ENCODE measurements at regions not wholly inside any gene's neighbourhood (a gene's known extent, or its start where the extent isn't known, plus 50 kb on each side); places are given as distances from the start of the nearest gene placed in this dataset.
"Not testable (repeated sequence)": the region's sequence is repeated elsewhere in the genome, so short reads cannot be mapped to it uniquely, and the experiment has no call there.

DNA sequence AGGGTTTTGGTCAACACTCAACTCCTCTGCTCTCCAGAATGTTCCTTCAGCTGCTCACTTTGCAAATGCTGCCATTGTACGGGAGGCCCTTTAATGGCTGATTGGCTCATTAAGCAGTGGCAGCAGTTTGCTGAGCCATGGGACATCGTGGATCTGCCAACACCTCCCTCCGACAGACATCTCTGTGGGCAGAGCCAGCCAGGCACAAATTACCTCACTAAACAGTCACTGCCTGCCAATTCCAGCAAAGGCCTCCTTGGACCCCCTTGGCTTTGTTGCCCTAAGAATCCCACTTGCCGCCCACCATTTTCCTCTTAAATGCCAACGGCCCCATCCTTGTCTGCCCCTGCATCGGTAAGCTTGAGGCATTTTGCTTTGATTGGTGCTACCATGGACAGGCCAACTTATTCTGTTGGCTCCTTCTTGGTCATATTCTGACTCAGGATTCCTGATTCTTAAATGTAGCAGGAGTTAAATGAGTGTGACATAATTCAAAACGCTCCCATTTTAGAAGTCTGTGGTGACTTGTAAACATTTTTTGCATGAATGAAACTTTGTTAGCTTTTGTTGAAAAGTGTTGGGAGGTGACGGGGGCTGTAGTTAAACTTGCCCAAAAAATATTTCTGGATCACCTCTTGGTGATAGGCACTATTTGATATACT lies 57.5 kb upstream of the LMO2 start:
- TF ChIP-seq, protein P1, sequence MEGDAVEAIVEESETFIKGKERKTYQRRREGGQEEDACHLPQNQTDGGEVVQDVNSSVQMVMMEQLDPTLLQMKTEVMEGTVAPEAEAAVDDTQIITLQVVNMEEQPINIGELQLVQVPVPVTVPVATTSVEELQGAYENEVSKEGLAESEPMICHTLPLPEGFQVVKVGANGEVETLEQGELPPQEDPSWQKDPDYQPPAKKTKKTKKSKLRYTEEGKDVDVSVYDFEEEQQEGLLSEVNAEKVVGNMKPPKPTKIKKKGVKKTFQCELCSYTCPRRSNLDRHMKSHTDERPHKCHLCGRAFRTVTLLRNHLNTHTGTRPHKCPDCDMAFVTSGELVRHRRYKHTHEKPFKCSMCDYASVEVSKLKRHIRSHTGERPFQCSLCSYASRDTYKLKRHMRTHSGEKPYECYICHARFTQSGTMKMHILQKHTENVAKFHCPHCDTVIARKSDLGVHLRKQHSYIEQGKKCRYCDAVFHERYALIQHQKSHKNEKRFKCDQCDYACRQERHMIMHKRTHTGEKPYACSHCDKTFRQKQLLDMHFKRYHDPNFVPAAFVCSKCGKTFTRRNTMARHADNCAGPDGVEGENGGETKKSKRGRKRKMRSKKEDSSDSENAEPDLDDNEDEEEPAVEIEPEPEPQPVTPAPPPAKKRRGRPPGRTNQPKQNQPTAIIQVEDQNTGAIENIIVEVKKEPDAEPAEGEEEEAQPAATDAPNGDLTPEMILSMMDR (IDR thresholded peaks at IDR 0.05; ENCODE audit: insufficient read depth, low read length, poor library complexity, severe bottlenecking): no peak
- H3K4me3 ChIP-seq (ENCODE audit: low read depth, low read length): no peak overlapping the region
- DNase-seq (ENCODE audit: low read depth): no peak
- no peaks in the 10 kb centered on the region for H3K36me3 ChIP-seq (ENCODE audit: control insufficient read depth, insufficient read depth, low read length)
- H3K27me3 ChIP-seq (ENCODE audit: control insufficient read depth, insufficient read depth, low read length): peaks cover 5% of the 10 kb centered on the region

DNA sequence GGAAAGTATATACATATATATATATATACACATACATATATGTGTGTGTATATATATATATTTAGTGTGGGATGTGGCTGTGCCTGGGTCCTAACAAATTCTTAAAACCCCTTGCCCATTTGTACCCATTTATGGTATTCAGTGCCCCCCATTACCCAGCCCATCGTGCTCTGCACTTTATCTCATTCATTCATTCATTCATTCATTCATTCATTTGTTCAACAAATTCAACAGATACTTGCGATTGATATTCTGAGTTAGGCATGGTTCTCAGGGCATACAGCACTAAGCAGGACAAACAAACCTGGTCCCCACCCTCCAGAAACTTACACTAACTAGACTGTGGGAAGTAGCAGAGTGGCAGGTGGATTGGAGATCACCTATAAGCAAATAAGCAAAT lies 56.6 kb upstream of the LMO2 start:
- Histone ChIP-seq H3K27me3 (ENCODE audit: control insufficient read depth, insufficient read depth, low read length) (peaks cover 3% of the 10 kb centered on the region), H3K4me3 (ENCODE audit: low read depth, low read length) (no peak overlapping the region), H3K36me3 (ENCODE audit: control insufficient read depth, insufficient read depth, low read length) (no peaks in the 10 kb centered on the region)
- no peak for DNase-seq (ENCODE audit: low read depth)
- TF ChIP-seq, protein P1 (IDR thresholded peaks at IDR 0.05; ENCODE audit: insufficient read depth, low read length, poor library complexity, severe bottlenecking): no peak

DNA sequence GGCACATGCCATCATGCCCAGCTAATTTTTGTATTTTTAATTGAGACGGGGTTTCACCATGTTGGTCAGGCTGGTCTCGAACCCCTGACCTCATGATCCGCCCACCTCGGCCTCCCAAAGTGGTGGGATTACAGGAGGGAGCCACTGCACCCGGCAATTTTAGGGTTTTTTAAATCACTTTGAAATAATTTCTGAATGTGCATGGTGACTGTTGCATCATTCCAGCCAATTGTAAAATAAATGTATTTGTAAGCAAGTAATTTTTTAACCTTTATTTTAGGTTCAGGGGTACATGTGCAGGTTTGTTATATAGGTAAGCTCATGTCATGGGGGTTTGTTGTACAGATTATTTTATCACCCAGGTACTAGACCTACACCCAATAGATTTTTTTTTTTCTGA lies 56.0 kb upstream of the LMO2 start:
- not testable (repeated sequence) for H3K36me3 ChIP-seq (ENCODE audit: control insufficient read depth, insufficient read depth, low read length); H3K4me3 ChIP-seq (ENCODE audit: low read depth, low read length); DNase-seq (ENCODE audit: low read depth); H3K27me3 ChIP-seq (ENCODE audit: control insufficient read depth, insufficient read depth, low read length)

DNA sequence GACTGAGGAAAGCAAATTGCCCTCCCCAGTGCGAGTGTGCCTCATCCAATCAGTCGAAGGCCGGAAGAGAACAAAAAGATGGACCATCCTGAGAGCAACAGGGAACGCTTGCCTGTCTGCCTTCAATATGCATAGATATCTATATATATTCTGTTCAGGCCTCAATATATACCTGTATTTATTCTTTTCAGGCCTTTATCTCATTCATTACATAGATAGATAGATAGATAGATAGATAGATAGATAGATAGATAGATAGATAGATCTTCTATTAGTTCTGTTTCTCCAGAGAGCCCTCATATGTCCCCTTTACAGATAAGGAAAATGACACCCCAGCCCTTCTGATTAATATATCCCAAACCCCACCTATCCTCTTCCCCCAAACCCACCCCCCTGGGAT lies 55.1 kb upstream of the LMO2 start:
- DNase-seq (ENCODE audit: low read depth): no peak
- H3K27me3 ChIP-seq (ENCODE audit: control insufficient read depth, insufficient read depth, low read length): peaks cover 3% of the 10 kb centered on the region
- no peaks in the 10 kb centered on the region for H3K36me3 ChIP-seq (ENCODE audit: control insufficient read depth, insufficient read depth, low read length)
- H3K4me3 ChIP-seq (ENCODE audit: low read depth, low read length): no peak overlapping the region
- TF ChIP-seq, protein P1 (IDR thresholded peaks at IDR 0.05; ENCODE audit: insufficient read depth, low read length, poor library complexity, severe bottlenecking): no peak

DNA sequence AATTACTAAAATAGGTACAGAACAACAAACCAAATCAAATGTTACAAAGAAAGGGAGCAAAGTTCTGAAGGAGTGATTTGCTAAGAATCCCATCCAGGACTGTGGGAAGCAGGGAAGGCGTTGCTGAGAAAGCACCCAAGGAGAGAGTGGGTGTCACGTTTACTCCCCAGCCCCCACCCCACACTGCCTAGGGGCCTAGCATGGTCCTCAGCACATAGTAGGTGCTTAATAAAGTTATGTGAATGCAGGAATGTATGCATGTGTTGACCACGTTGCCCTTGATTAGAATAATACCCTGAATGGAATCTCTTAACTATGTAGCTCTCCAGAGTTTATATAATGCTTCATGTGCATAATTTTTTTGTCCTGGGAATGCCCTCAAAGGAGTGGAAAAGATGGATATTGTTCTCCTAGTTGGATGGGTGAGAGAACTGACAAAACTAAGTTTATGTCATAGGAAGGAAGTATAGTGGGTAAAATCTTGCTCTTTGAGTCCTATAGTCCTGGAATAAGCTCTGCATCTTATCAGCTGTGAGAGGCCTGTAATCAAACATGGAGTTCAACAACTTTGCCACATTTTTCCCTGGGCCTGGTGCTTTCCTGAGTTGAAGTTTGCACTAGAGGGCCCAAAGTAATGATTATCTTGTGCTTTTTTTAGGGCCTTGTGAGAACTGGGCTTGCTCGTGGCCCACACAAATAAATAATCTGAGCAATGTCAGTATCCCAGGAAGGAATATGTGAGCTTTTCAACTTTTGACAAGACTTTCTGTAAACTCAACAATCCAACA lies 53.8 kb upstream of the LMO2 start:
- Histone ChIP-seq H3K36me3 (ENCODE audit: control insufficient read depth, insufficient read depth, low read length) (no peaks in the 10 kb centered on the region), H3K27me3 (ENCODE audit: control insufficient read depth, insufficient read depth, low read length) (peaks cover 3% of the 10 kb centered on the region), H3K4me3 (ENCODE audit: low read depth, low read length) (no peak overlapping the region)
- no peak for DNase-seq (ENCODE audit: low read depth)
- TF ChIP-seq, protein P1 (IDR thresholded peaks at IDR 0.05; ENCODE audit: insufficient read depth, low read length, poor library complexity, severe bottlenecking): no peak

DNA sequence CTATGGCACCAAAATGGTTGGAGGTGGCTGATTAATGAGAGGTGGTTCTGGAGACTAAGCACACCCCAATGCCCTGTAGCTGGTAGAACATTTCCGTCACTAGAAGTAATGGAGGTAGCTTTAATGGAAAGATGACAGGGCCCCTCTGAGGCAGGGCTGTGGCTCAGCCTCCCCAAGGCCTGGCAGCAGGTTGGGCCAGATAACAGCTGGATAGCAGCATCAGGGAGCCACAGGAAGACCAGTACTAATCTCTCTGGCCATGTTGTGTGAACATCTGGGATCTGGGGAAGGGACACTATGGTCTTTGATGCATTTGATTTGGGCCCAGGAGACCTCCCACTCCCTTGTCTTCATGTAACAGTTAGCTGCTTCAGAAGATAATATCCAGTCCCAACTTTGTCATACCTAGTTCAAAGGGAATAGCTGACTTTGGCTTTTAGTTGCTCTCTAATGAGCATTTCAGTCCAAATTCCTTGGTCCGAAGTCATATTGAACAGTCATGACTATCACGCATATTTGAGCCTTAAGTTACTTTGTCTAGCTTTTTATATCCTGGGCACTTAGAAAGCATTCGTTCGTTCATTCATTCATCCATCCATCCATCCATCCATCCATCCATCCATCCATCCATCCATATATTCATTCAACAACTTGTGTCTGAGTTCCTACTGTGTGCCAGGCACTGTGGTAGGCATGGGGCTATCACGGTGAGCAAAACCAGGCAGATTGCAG lies 53.0 kb upstream of the LMO2 start:
- no peak overlapping the region for H3K4me3 ChIP-seq (ENCODE audit: low read depth, low read length)
- TF ChIP-seq, protein P1 (IDR thresholded peaks at IDR 0.05; ENCODE audit: insufficient read depth, low read length, poor library complexity, severe bottlenecking): no peak
- H3K27me3 ChIP-seq (ENCODE audit: control insufficient read depth, insufficient read depth, low read length): peaks cover 3% of the 10 kb centered on the region
- no peak for DNase-seq (ENCODE audit: low read depth)
- no peaks in the 10 kb centered on the region for H3K36me3 ChIP-seq (ENCODE audit: control insufficient read depth, insufficient read depth, low read length)
